Endodermal cell (in vitro differentiated cells): ENCODE measurements at regions not wholly inside any gene's neighbourhood (a gene's known extent, or its start where the extent isn't known, plus 50 kb on each side); places are given as distances from the start of the nearest gene placed in this dataset.

Experiments used
- DNase-seq: peaks from one replicate; pipeline ENCODE4 v3.0.0-alpha.2; 2017
- H3K27ac ChIP-seq: 2 replicates; pipeline ENCODE4 v1.5.1; 2013; ENCODE audit warnings: mild to moderate bottlenecking, low read depth, low read length, moderate library complexity
- H3K27me3 ChIP-seq: 2 replicates; pipeline ENCODE4 v1.6.1; 2013; ENCODE audit warnings: mild to moderate bottlenecking, low read length, moderate library complexity; ENCODE audit not compliant: insufficient read depth, control insufficient read depth, poor library complexity, severe bottlenecking
- H3K36me3 ChIP-seq: 2 replicates; pipeline ENCODE4 v1.7.0; 2013; ENCODE audit warnings: mild to moderate bottlenecking, low read length, moderate library complexity; ENCODE audit not compliant: control insufficient read depth, insufficient read depth
- H3K4me1 ChIP-seq: one replicate; pipeline ENCODE4 v1.7.0; 2013; ENCODE audit warnings: low read length; ENCODE audit not compliant: control insufficient read depth, insufficient read depth
- H3K4me3 ChIP-seq: 2 replicates; pipeline ENCODE4 v1.5.1; 2013; ENCODE audit warnings: mild to moderate bottlenecking, low read length, moderate library complexity
- H3K9ac ChIP-seq: 2 replicates; pipeline ENCODE4 v1.6.1; 2013; ENCODE audit warnings: mild to moderate bottlenecking, low read length, moderate library complexity; ENCODE audit not compliant: poor library complexity, severe bottlenecking; ENCODE audit errors: extremely low read depth
- H3K9me3 ChIP-seq: 2 replicates; pipeline ENCODE4 v1.6.1; 2013; ENCODE audit warnings: mild to moderate bottlenecking, low read length, moderate library complexity; ENCODE audit not compliant: control insufficient read depth
- H3K27ac Mint-ChIP-seq: 2 replicates; pipeline ENCODE4 v1.8.0; 2020; ENCODE audit warnings: mixed read lengths
- H3K27me3 Mint-ChIP-seq: 2 replicates; pipeline ENCODE4 v1.8.0; 2021; ENCODE audit warnings: mild to moderate bottlenecking, mixed read lengths; ENCODE audit not compliant: insufficient read depth
- H3K36me3 Mint-ChIP-seq: 2 replicates; pipeline ENCODE4 v1.8.0; 2020; ENCODE audit warnings: low read depth, mixed read lengths
- H3K4me1 Mint-ChIP-seq: 2 replicates; pipeline ENCODE4 v1.8.0; 2020; ENCODE audit warnings: mixed read lengths
- H3K4me3 Mint-ChIP-seq: 2 replicates; pipeline ENCODE4 v1.8.0; 2020; ENCODE audit warnings: mild to moderate bottlenecking, moderate library complexity, mixed read lengths
- H3K9me3 Mint-ChIP-seq: 2 replicates; pipeline ENCODE4 v1.8.0; 2020; ENCODE audit warnings: mild to moderate bottlenecking, mixed read lengths
- CTCF ChIP-seq: fragments of 200-600 bp; sonication (generic); conservative IDR thresholded peaks from 2 replicates; pipeline ENCODE4 v1.5.0; 2021; ENCODE audit warnings: antibody characterized with exemption, mild to moderate bottlenecking
- WGBS, 2 experiments: methylation state at CpG; one replicate each; pipeline versions ENCODE4 v1.1.5 to v1.1.7; 2013; ENCODE audit warnings: missing lambda C conversion rate in 2 of 2, mixed read lengths in 1 of 2; ENCODE audit not compliant: insufficient coverage in 1 of 2, insufficient read length in 1 of 2; 5-methylcytosine and 5-hydroxymethylcytosine counted together

- Mint-ChIP-seq H3K4me3 (no peak overlapping the region), H3K9me3 (no peaks in the 10 kb centered on the region), H3K36me3 (no peaks in the 10 kb centered on the region), H3K27ac (no peak overlapping the region), H3K27me3 (no peaks in the 10 kb centered on the region), H3K4me1 (peaks cover 14% of the 10 kb centered on the region)
- no peak for TF ChIP-seq CTCF
- H3K27me3 ChIP-seq = no peaks in the 10 kb centered on the region
- no peak overlapping the region for H3K27ac ChIP-seq
- WGBS, 2 experiments = 97% methylated on average over 3 of the region's 4 CpGs; no CpG with 5 or more reads in 1 of the 2 experiments
- no peaks in the 10 kb centered on the region for H3K9me3 ChIP-seq
- DNase-seq = no peak
- no peak overlapping the region for H3K4me3 ChIP-seq
- no peaks in the 10 kb centered on the region for H3K36me3 ChIP-seq
- H3K9ac ChIP-seq = no peak overlapping the region
- no peaks in the 10 kb centered on the region for H3K4me1 ChIP-seq
Measured at GRCh38 chrX:124462931-124463330, 116.6 kb downstream of the SH2D1A start.

- no peak overlapping the region for H3K27ac ChIP-seq
- no peaks in the 10 kb centered on the region for H3K9me3 ChIP-seq
- peaks cover 14% of the 10 kb centered on the region for H3K4me1 Mint-ChIP-seq
- no peak overlapping the region for H3K4me3 ChIP-seq
- WGBS, 2 experiments = 94% methylated on average over 4 of the region's 4 CpGs; no CpG with 5 or more reads in 1 of the 2 experiments
- no peaks in the 10 kb centered on the region for H3K4me1 ChIP-seq
- H3K27me3 ChIP-seq = no peaks in the 10 kb centered on the region
- no peak for DNase-seq
- no peak overlapping the region for H3K9ac ChIP-seq
- no peaks in the 10 kb centered on the region for H3K27me3 Mint-ChIP-seq
- no peak overlapping the region for H3K4me3 Mint-ChIP-seq
- H3K9me3 Mint-ChIP-seq = no peaks in the 10 kb centered on the region
- H3K27ac Mint-ChIP-seq = no peak overlapping the region
- no peaks in the 10 kb centered on the region for H3K36me3 ChIP-seq
- TF ChIP-seq CTCF = no peak
- no peaks in the 10 kb centered on the region for H3K36me3 Mint-ChIP-seq
Measured at GRCh38 chrX:124467202-124467601, 120.8 kb downstream of the SH2D1A start.

- 85% methylated on average over 2 of the region's 2 CpGs; no CpG with 5 or more reads in 1 of the 2 experiments for WGBS, 2 experiments
- H3K9me3 Mint-ChIP-seq = no peaks in the 10 kb centered on the region
Measured at GRCh38 chrX:124475358-124475757, 129.0 kb downstream of the SH2D1A start.

More at GRCh38 chrX:124475358-124475757, 129.0 kb downstream of the SH2D1A start:
- Histone ChIP-seq H3K9me3 (no peaks in the 10 kb centered on the region), H3K27me3 (no peaks in the 10 kb centered on the region), H3K9ac (no peak overlapping the region), H3K4me3 (no peak overlapping the region), H3K27ac (no peak overlapping the region), H3K4me1 (no peaks in the 10 kb centered on the region), H3K36me3 (no peaks in the 10 kb centered on the region)
- Mint-ChIP-seq H3K27me3 (no peaks in the 10 kb centered on the region), H3K4me3 (no peak overlapping the region), H3K36me3 (no peaks in the 10 kb centered on the region), H3K4me1 (peaks cover 10% of the 10 kb centered on the region), H3K27ac (no peak overlapping the region)
- no peak for TF ChIP-seq CTCF
- DNase-seq = no peak
